ENCODE measurements at regions not wholly inside any gene's neighbourhood (a gene's known extent, or its start where the extent isn't known, plus 50 kb on each side); places are given as distances from the start of the nearest gene placed in this dataset.

DNA sequence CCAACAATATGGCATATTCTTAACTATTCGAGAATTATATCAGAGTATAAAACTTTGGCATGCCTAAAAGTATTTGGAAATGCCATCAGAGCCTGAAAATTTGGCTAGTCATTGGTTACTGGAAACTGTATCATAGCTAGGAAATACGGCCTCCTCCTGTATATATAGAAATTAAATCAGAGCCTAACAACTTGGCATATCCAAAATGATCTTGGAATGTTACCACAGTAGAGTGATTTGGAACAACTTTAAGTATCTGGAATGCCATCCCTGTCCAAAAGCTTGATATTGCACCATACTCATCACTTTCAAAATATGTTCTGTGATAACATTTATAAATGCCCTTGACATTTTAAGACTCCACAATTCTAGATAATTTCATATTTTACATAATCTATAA is 335.8 kb downstream of the SLITRK1 start:
- no peak for TF ChIP-seq CTCF (IDR thresholded peaks at IDR 0.05)
- TF ChIP-seq EZH2 (IDR thresholded peaks at IDR 0.05; ENCODE audit: borderline replicate concordance, insufficient read depth, low read depth, low read length, poor library complexity, severe bottlenecking), result no peak
